KOPT-K1 (cell line): ENCODE measurements at regions not wholly inside any gene's neighbourhood (a gene's known extent, or its start where the extent isn't known, plus 50 kb on each side); places are given as distances from the start of the nearest gene placed in this dataset.

Experiments used
- H3K27ac ChIP-seq: fragments of 200-600 bp; sonication (generic); 2 replicates; pipeline ENCODE4 v1.5.1; 2016; ENCODE audit warnings: antibody characterized with exemption, mild to moderate bottlenecking, low read depth, low read length; ENCODE audit not compliant: poor library complexity, severe bottlenecking
- H3K36me3 ChIP-seq: fragments of 200-600 bp; sonication (generic); 2 replicates; pipeline ENCODE4 v1.5.1; 2017; ENCODE audit warnings: antibody characterized with exemption, mild to moderate bottlenecking, low read length, moderate library complexity; ENCODE audit not compliant: insufficient read depth
- H3K9me3 ChIP-seq: fragments of 200-600 bp; sonication (generic); 2 replicates; pipeline ENCODE4 v1.5.1; 2017; ENCODE audit warnings: antibody characterized with exemption, low read length, mild to moderate bottlenecking; ENCODE audit not compliant: insufficient read depth, poor library complexity, severe bottlenecking

DNA sequence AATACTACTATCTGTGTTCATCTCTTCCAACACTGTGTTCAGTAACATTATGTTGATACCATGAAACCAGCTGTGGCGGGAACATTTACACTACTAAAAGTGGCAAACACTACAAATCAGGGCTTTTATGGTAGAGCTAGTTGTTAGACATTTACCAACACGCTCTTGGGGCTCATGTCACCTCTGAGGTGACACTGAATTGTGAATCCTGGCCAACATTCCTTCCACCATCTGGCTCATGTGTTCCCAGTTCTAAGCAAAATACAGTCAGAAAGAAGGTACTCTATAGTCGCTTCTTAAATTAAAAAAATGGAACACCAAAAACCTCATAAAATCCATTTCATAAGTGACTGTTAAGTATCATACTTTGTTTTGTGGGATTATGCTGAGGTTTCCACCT lies 436.6 kb downstream of the FUT8 start:
- Histone ChIP-seq H3K27ac (peak overlapping the region; percentile 96), H3K36me3 (no peaks in the 10 kb centered on the region), H3K9me3 (peaks cover 37% of the 10 kb centered on the region)

DNA sequence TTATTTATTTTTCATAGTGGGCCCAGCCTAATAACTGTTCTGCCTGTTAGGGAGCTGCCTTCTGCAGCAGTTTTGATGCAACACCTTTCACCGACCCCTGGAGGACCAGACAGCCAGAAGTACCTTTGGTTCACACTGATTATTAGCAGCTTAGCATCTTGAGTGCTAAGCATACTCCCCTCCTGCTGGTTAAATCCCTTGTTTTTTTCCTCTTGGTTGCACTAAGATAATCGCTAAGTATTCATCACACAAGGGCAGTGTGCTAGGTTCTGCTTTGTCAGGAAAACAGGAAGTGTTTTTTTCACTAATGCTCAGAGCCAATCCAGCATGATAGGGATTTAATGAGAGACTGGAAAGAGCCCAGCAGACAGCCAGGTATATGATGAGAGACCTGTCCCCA lies 437.0 kb downstream of the FUT8 start:
- peak overlapping the region; percentile 96 for H3K27ac ChIP-seq

DNA sequence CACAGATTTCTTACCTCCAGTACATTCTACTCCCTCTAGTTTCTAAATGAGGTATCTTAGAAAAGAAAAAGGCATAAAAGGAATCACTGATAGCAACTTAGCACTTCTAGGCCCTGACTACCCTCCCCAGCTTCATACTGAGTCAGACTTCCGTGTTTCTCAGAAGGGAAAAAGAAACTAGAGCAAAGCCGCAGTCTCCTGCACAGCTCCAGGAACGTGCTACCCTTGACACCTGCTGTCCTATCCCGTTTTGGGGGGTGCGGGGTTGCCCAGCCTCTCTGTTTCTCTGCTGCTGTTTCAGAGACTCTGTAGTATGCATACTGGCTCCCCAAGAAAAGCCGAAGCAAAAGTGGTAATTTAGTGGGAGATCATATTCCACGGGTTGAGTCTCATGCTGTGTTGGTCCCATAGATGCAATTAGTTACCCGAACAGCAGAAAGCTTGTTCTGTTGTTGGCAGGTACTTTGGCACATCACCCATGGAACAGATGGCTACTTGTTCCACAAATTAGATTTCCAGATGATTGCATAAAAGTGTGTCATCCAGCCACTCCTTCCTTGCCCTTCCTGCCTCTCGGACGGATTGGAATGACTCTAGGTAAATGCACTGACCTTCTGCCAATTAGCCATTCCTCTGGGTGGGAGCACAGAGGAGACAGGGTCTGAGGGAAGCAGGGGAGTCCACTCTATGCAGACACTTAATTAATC lies 438.1 kb downstream of the FUT8 start:
- no peaks in the 10 kb centered on the region for H3K36me3 ChIP-seq
- peak overlapping the region; percentile 96 for H3K27ac ChIP-seq
- H3K9me3 ChIP-seq, result peaks cover 43% of the 10 kb centered on the region

More for the DNA sequence above, 437.0 kb downstream of the FUT8 start:
- Histone ChIP-seq H3K9me3 (peaks cover 42% of the 10 kb centered on the region), H3K36me3 (no peaks in the 10 kb centered on the region)

DNA sequence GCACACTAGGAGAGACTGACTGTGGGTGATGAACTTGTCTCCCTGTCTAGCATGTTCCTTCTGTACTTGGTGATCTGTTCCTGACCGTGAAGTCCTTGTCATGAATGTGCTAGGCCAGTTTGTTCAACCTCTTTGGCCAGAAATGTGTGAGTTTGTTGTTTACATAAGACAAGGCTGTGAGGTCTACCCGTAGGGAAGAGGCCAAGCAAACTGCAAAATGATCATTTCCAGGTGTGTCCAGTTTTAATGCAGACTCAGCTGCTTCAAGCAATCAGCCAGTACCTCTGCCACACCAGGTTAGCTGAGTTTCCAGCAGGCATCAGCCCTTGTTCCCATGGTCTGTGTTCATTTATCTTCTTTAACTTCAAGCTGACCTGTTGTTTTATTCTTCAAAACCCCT lies 440.2 kb downstream of the FUT8 start:
- Histone ChIP-seq H3K36me3 (no peaks in the 10 kb centered on the region), H3K27ac (peak overlapping the region; percentile 96), H3K9me3 (peaks cover 43% of the 10 kb centered on the region)

DNA sequence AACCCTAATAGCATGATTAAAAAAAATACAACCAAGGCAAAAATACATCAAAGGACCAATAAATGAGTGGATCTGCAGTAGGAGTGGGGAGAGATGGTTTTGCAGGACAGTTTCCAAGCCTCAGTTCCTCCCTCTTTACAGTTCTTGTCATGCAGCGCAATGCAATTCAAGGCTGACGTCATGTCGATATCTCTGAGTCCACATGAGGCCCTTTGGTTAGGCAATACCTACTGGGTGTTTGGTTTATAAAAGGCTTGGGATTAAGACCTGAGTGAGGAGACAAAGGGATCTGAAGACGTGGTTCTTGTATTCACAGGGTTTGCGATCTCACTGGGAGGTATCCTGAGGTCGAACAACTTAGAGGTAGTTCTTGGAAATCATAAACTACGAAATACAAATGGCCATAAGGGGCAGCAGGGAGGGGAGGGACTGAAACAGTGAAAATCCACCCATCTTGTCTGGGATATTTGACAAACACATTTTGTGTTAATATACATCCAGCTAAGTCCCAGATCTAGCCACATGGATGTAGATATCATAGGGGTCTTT lies 441.0 kb downstream of the FUT8 start:
- H3K36me3 ChIP-seq, result no peaks in the 10 kb centered on the region
- peak overlapping the region; percentile 96 for H3K27ac ChIP-seq

DNA sequence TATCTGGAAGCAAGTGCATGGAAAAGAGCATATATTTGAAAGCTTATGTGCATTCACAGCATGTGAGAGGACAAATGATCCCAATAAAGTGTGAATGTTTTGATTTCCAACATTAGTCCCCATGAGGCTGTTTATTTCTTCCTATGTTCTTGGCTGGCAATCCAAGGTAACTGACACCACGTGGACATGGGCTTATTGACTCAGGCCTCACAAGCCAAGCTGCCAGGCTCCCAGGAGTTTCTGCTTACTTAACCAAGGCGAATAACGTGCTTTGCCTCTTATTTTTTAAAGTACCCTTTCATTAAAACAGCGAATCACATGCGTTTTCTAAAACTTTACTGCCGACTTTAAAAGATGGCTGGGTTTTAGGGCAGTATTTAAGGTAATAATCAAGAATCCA lies 441.7 kb downstream of the FUT8 start:
- Histone ChIP-seq H3K36me3 (no peaks in the 10 kb centered on the region), H3K27ac (no peak overlapping the region), H3K9me3 (peaks cover 43% of the 10 kb centered on the region)

More for the DNA sequence above, 441.0 kb downstream of the FUT8 start:
- H3K9me3 ChIP-seq, result peaks cover 43% of the 10 kb centered on the region

DNA sequence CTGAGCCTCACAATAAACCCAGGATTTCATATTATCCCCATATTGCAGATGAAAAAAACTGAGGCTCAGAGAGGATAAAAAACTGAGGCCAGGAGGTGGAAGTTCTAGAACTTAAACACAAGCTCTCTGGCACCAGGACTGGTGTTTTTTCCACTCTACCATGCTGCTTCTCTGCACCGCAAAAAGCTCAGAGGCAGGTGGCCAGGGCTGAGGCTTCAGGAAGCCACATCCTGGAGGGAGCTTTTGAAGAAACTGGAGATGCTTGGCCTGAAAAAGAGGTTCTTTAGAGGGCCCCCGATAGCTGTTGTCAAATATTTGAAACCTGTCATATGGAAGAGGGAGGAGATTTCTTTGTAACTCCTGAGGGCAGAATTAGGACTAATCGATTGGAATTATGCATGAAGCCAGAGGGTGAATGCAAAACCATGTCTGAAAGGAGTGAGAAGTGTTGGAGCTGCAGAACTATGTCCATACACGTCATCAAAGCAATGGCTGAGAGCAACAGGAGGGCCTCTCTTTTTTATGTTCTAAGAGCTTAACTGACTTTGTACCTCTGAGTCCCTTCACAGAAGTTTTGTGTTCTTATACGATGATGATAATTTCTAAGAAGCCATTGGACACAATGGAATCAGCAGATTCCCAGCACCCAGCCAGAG lies 448.6 kb downstream of the FUT8 start:
- Histone ChIP-seq H3K27ac (peak overlapping the region; percentile 95), H3K36me3 (no peaks in the 10 kb centered on the region), H3K9me3 (peaks cover 6% of the 10 kb centered on the region)

DNA sequence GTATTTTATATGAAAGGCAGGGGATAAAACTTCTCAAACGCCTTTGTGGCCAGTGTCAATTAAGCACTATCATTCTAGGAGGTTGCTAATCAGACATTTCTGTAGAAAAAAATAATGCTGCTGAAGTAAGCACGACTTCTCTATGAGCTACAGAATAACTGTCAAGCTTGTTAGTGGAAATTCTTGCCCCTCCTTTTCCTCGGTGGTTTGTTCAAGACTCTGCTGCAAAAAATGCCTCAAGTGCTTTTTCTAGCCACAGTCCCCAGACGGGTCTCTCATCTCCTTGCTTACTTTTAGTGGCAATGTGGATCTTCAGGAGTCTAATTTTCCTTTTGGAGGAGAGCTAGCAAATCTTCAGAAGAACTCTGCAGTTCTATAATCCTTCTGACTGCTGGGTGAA lies 452.0 kb downstream of the FUT8 start:
- no peaks in the 10 kb centered on the region for H3K36me3 ChIP-seq
- H3K9me3 ChIP-seq, result peaks cover 6% of the 10 kb centered on the region
- peak overlapping the region; percentile 95 for H3K27ac ChIP-seq

DNA sequence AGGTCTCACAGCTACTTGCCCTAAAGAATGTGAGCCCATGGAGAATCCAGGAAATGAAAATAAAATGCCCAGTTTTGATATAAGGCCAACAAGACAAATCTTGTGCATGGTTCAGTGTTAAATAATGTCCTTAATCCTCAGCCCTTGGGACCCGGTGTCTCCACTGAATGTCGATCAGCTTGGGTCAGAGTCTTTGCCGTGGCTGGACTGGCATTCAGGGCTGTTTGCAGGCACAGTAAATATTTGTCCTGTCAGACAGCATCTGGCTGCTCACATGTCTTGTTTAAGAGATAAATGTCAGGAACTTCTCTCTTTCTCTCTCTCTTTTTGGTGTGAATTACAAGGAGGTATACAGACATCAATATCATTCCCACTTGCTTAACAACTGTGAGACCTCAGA lies 452.5 kb downstream of the FUT8 start:
- H3K36me3 ChIP-seq, result no peaks in the 10 kb centered on the region
- peak overlapping the region; percentile 95 for H3K27ac ChIP-seq
- H3K9me3 ChIP-seq, result peaks cover 4% of the 10 kb centered on the region

DNA sequence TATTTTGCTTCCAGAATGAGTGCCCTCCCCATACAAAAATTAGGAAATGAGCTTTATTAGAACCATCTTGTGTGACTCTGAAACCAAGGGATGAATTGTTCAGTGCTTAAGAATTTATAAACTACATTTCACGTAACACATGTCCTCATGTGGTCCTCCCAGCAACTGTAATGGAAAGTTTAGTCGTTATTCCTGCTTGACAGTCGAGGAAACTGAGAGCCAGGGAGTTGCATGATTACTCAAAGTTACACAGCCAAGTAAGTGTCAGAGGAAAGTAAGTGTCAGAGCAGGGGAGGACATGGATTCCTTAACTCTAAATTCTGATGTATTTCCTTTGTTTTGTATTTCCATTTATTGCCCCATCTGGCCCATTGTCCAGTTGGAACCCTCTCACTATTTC lies 453.9 kb downstream of the FUT8 start:
- no peaks in the 10 kb centered on the region for H3K9me3 ChIP-seq

DNA sequence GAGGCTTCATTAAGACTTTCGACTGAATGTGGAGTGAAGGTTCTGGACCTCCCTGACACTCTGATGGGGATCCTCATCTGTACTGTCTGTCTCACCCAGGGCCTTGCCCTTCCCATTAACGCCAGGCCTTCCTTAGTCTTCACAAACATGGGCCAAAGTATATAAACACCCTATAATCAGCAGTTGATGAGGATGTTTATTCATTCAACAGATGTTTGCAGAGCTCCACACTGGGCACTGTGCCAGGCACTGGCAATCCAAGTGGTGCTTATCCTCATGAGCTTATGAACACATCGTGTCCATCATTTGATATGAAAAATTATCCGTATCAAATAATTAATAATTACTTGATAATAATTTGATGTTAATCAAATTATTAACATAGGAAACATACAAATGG lies 454.4 kb downstream of the FUT8 start:
- Histone ChIP-seq H3K27ac (peak overlapping the region; percentile 95), H3K9me3 (no peaks in the 10 kb centered on the region), H3K36me3 (no peaks in the 10 kb centered on the region)

More for the DNA sequence above, 453.9 kb downstream of the FUT8 start:
- Histone ChIP-seq H3K27ac (peak overlapping the region; percentile 95), H3K36me3 (no peaks in the 10 kb centered on the region)

DNA sequence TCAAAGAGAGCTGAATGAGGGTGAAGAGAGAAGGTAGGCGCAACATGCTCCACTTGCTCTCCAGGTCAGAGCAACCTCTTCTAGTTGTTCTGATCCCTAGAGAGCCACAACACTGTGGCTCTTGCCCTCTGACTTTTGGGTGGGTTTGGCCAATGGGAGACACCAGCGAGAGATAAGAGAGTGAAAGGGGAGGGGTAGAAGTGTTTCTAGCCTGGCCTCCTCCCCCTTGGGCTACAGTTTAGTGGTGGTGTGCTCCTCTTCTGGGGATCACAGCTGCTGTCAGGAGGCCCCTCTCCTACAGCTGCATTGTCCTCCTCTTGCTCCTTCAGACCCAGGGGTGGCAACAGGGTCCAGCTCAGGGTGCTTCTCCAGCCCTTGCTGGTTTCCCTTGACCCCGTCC lies 454.8 kb downstream of the FUT8 start:
- H3K36me3 ChIP-seq, result no peaks in the 10 kb centered on the region
- H3K27ac ChIP-seq, result peak overlapping the region; percentile 95
- H3K9me3 ChIP-seq, result no peaks in the 10 kb centered on the region

DNA sequence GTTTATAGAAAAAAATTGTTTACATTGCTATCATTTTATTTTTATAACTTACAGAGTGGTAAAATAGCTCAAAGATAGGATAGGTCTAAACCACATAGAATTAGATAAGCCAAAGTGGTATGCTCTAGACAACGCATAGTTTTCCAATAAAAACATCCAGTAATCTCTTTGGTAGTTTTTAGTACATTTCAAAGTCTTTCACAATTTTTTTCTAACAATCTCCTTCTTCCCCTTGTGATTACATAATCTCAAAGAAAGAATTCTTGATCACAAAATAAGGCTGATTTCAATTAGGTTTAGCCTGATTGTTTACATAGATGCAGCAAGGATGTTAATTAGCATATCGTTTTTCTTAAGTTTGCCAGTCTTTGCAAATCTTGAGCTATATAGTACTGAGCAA lies 460.0 kb downstream of the FUT8 start:
- H3K36me3 ChIP-seq, result no peaks in the 10 kb centered on the region
- no peak overlapping the region for H3K27ac ChIP-seq
- H3K9me3 ChIP-seq, result peaks cover 18% of the 10 kb centered on the region

DNA sequence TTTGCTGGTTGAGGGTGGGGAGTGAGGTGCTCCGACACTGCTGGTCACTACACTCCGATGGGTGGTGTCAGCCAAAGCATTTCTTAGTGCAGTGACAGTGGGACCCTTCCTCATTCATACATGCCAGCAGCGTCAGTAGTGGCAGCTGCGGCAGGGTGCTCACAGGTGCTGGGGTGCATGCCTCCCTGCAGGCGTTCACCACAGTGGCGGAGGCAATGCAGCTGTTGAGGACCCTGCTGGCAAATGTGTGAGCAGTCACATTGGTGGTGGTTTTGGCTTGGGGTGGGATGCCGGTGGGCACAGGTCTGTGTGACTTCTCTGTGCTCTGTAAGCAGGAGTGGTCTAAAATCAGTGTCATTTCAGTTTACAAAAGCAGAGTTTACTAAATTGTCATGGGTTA lies 464.6 kb downstream of the FUT8 start:
- Histone ChIP-seq H3K27ac (peak overlapping the region; percentile 64), H3K9me3 (peaks cover 22% of the 10 kb centered on the region), H3K36me3 (no peaks in the 10 kb centered on the region)

DNA sequence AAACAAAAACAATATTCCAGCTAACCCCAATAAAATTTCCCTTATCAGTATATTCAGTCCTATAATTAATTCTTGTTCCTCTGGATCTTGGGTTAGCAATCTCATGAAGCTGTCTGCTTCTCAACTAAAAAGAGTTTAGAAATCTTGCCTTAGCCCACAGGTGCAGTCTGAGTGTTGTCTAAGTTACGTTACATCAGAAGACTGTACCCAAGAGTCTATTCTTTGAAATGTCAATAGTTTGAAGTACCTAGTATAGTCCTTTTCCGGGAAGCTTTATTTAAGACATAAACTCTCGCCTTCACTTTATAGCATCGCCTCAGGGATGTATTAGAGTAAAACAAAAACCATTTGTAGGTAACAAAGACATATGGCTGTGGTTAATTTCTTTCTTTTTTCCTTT lies 465.1 kb downstream of the FUT8 start:
- peak overlapping the region; percentile 64 for H3K27ac ChIP-seq
- no peaks in the 10 kb centered on the region for H3K36me3 ChIP-seq
- peaks cover 27% of the 10 kb centered on the region for H3K9me3 ChIP-seq

DNA sequence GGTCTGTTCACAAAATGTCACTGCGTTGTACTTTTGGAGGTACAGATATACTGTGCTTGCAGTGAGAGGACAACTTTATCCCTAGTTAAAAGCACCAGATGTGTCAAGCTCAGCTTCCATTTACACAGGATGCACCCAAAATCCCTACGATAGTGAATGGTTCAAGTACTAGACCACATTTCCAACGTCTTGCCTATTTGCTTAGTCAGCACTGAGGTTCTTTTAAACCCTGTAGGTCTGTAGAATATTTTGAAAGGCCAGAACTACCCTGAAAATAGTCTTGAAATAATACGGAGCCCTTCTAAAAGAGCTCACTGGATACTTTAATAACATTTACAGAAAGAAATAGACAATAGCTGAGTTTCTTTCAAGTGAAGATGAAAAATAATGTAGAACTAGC lies 466.1 kb downstream of the FUT8 start:
- peak overlapping the region; percentile 64 for H3K27ac ChIP-seq
- peaks cover 31% of the 10 kb centered on the region for H3K9me3 ChIP-seq
- H3K36me3 ChIP-seq, result no peaks in the 10 kb centered on the region
